GM19372 (cell line): ENCODE measurements at regions not wholly inside any gene's neighbourhood (a gene's known extent, or its start where the extent isn't known, plus 50 kb on each side); places are given as distances from the start of the nearest gene placed in this dataset.
"Not testable (repeated sequence)": the region's sequence is repeated elsewhere in the genome, so short reads cannot be mapped to it uniquely, and the experiment has no call there.

ENCODE experiments used
- ATAC-seq: cut with Tn5 transposase; IDR thresholded peaks from one replicate; pipeline ENCODE4 v1.9.1; 2021; ENCODE audit warnings: mild to moderate bottlenecking, low read depth, moderate library complexity; ENCODE audit not compliant: unreplicated experiment

GRCh38 chrY:16490706-16491105 is 1389.3 kb downstream of the CDY2B start:
- ATAC-seq, result no peak

GRCh38 chrY:16486696-16487215 is 1393.3 kb downstream of the CDY2B start:
- ATAC-seq, result no peak

- no peak for ATAC-seq
Observed at GRCh38 chrY:16480031-16480430, 1400.0 kb downstream of the CDY2B start.

- no peak for ATAC-seq
Observed at GRCh38 chrY:16474053-16474452, 1406.0 kb downstream of the CDY2B start.

GRCh38 chrY:16454799-16455198 is 1425.2 kb downstream of the CDY2B start:
- ATAC-seq, result no peak

- ATAC-seq, result no peak
Observed at GRCh38 chrY:16446152-16446551, 1433.9 kb downstream of the CDY2B start.

GRCh38 chrY:16409206-16409923 is 1470.7 kb downstream of the CDY2B start:
- not testable (repeated sequence) for ATAC-seq

- ATAC-seq, result not testable (repeated sequence)
Observed at GRCh38 chrY:16379458-16379857, 1500.6 kb downstream of the CDY2B start.

GRCh38 chrY:16341592-16341991 is 1538.4 kb downstream of the CDY2B start:
- ATAC-seq, result not testable (repeated sequence)

GRCh38 chrY:16330032-16330758 is 1549.8 kb downstream of the CDY2B start:
- ATAC-seq, result not testable (repeated sequence)

GRCh38 chrY:16329135-16329820 is 1550.7 kb downstream of the CDY2B start:
- not testable (repeated sequence) for ATAC-seq
